HepG2 (cell line): ENCODE measurements at regions not wholly inside any gene's neighbourhood (a gene's known extent, or its start where the extent isn't known, plus 50 kb on each side); places are given as distances from the start of the nearest gene placed in this dataset.

Source experiments
- ATAC-seq: fragments of 200-7000 bp; cut with Tn5 transposase; 3 replicates; pipeline ENCODE4 v1.9.1; 2020; ENCODE audit warnings: mild to moderate bottlenecking, moderate library complexity
- BruUV-seq: library from RNA; stranded (reverse); fragments of 400-500 nt; replicated peaks from 2 replicates; lab custom pipeline; 2021; lab: Mats Ljungman, UMichigan
- CTCF ChIA-PET: fragments of 300-600 bp; formaldehyde crosslinking; extraction: SDS; loops from one replicate; lab custom pipeline; 2021; ENCODE audit warnings: low total read pairs, inconsistent platforms, low intra/inter-chr PET ratio; lab: Yijun Ruan, JAX
- POLR2A ChIA-PET: fragments of 350-600 bp; sonication (Branson Sonifier 250); formaldehyde crosslinking; loops from one replicate; lab custom pipeline; 2020; ENCODE audit warnings: antibody characterized with exemption, inconsistent platforms; lab: Yijun Ruan, JAX
- DNase-seq: peaks from one replicate; pipeline ENCODE4 v3.0.0-alpha.2; 2015; ENCODE audit warnings: low spot score
- FAIRE-seq: peaks from 3 replicates; lab custom pipeline; 2011; peaks lifted over from hg19 to GRCh38; lab: Jason Lieb, UNC
- H2AFZ ChIP-seq: one replicate; pipeline ENCODE4 v1.6.1; 2011; ENCODE audit warnings: low read length, inconsistent platforms
- H3K27ac ChIP-seq: fragments of 300-600 bp; 3 replicates; pipeline ENCODE4 v1.8.0; 2011; ENCODE audit warnings: mixed run types, mild to moderate bottlenecking, mixed read lengths, low read length, inconsistent platforms; ENCODE audit not compliant: insufficient read depth; ENCODE audit errors: extremely low read length
- H3K27me3 ChIP-seq, 2 experiments: fragments of 200-600 bp in 1 of 2; 2 replicates in 1 of 2; 3 replicates in 1 of 2; pipeline versions ENCODE4 v1.6.0 to v1.8.0; 2011; ENCODE audit warnings: low read length in 2 of 2, mild to moderate bottlenecking in 2 of 2, moderate library complexity in 2 of 2, inconsistent platforms in 1 of 2; ENCODE audit not compliant: insufficient read depth in 2 of 2, control insufficient read depth in 1 of 2
- H3K36me3 ChIP-seq, 2 experiments: fragments of 200-600 bp in 1 of 2; replicated peaks in 1 of 2; 2 replicates in 1 of 2; 3 replicates in 1 of 2; pipeline versions ENCODE4 v1.5.1 to v1.8.0; 2011; ENCODE audit warnings: low read length in 2 of 2, inconsistent platforms in 1 of 2; ENCODE audit not compliant: insufficient read depth in 2 of 2, control insufficient read depth in 1 of 2
- H3K4me1 ChIP-seq: 2 replicates; pipeline ENCODE4 v1.5.1; 2012; ENCODE audit warnings: low read length, inconsistent platforms; ENCODE audit not compliant: insufficient read depth
- H3K4me2 ChIP-seq: 2 replicates; pipeline ENCODE4 v1.6.0; 2011; ENCODE audit warnings: low read depth, low read length, inconsistent platforms
- H3K4me3 ChIP-seq, 3 experiments: fragments of 200-600 bp in 1 of 3; sonication (generic), shearing (Covaris generic) in 1 of 3; replicated peaks in 1 of 3; 2 replicates each; pipeline ENCODE4 v1.5.1; 2011 to 2016; ENCODE audit warnings: low read length in 3 of 3, inconsistent platforms in 2 of 3, low read depth in 2 of 3, mild to moderate bottlenecking in 2 of 3, control low read depth in 1 of 3, mixed read lengths in 1 of 3; ENCODE audit not compliant: insufficient read depth in 1 of 3
- H3K79me2 ChIP-seq: one replicate; pipeline ENCODE4 v1.6.1; 2011; ENCODE audit warnings: low read length, inconsistent platforms; ENCODE audit not compliant: insufficient read depth
- H3K9ac ChIP-seq: 2 replicates; pipeline ENCODE4 v1.6.0; 2011; ENCODE audit warnings: mild to moderate bottlenecking, low read depth, low read length, inconsistent platforms; ENCODE audit not compliant: insufficient read depth
- H3K9me3 ChIP-seq: 2 replicates; pipeline ENCODE4 v1.5.1; 2012; ENCODE audit warnings: mild to moderate bottlenecking, low read length
- H4K20me1 ChIP-seq: 2 replicates; pipeline ENCODE4 v1.6.0; 2011; ENCODE audit warnings: inconsistent platforms, mild to moderate bottlenecking, low read length, moderate library complexity; ENCODE audit not compliant: insufficient read depth
- ATF1 ChIP-seq: IDR thresholded peaks from 2 replicates; pipeline ENCODE4 v1.6.1; 2016; ENCODE audit warnings: mild to moderate bottlenecking, control low read depth
- ATRX ChIP-seq: sonication (generic); formaldehyde crosslinking; IDR thresholded peaks from 2 replicates; pipeline ENCODE4 v1.4.0; 2020; ENCODE audit warnings: missing genetic modification reagents, borderline replicate concordance
- BCLAF1 ChIP-seq: fragments of 450-650 bp; IDR thresholded peaks from 2 replicates; pipeline ENCODE4 v1.6.1; 2017; ENCODE audit warnings: mild to moderate bottlenecking
- GABPA ChIP-seq, 2 experiments: IDR thresholded peaks; 2 replicates each; pipeline ENCODE4 v1.6.1; 2011 to 2016; ENCODE audit warnings: low read depth in 2 of 2, low read length in 1 of 2, missing biosample characterization in 1 of 2, missing genetic modification characterization in 1 of 2
- MNT ChIP-seq: fragments of 450-650 bp; IDR thresholded peaks from 2 replicates; pipeline ENCODE4 v1.6.1; 2016
- PRDM10 ChIP-seq: sonication (generic); formaldehyde crosslinking; IDR thresholded peaks from 2 replicates; pipeline ENCODE4 v1.4.0; 2020; ENCODE audit warnings: low read depth, missing genetic modification reagents
- RELA ChIP-seq: sonication (generic); formaldehyde crosslinking; IDR thresholded peaks from 2 replicates; pipeline ENCODE4 v1.4.0; 2020; ENCODE audit warnings: missing genetic modification reagents
- ZBED4 ChIP-seq: sonication (generic); formaldehyde crosslinking; IDR thresholded peaks from 2 replicates; pipeline ENCODE4 v1.4.0; 2020; ENCODE audit warnings: missing genetic modification reagents, borderline replicate concordance
- ZNF383 ChIP-seq: sonication (generic); formaldehyde crosslinking; IDR thresholded peaks from 2 replicates; pipeline ENCODE4 v1.4.0; 2020; ENCODE audit warnings: missing genetic modification reagents, mild to moderate bottlenecking, borderline replicate concordance
- ZNF414 ChIP-seq: sonication (generic); formaldehyde crosslinking; IDR thresholded peaks from 2 replicates; pipeline ENCODE4 v1.5.0; 2020; ENCODE audit warnings: missing genetic modification reagents
- ZNF678 ChIP-seq: sonication (generic); formaldehyde crosslinking; IDR thresholded peaks from 2 replicates; pipeline ENCODE4 v1.4.0; 2020; ENCODE audit warnings: mild to moderate bottlenecking, missing genetic modification reagents
- ZNF83 ChIP-seq: sonication (generic); formaldehyde crosslinking; IDR thresholded peaks from 2 replicates; pipeline ENCODE4 v1.4.0; 2020; ENCODE audit warnings: missing genetic modification reagents, mild to moderate bottlenecking, borderline replicate concordance
- WGBS: methylation state at CpG from one replicate; pipeline ENCODE4 v1.1.6; 2017; ENCODE audit warnings: low lambda C conversion rate; 5-methylcytosine and 5-hydroxymethylcytosine counted together
- in situ Hi-C: cut with HindIII; loops from 2 replicates; pipeline ENCODE4 v1.10.0; 2017; ENCODE audit warnings: low pct_unique_long_range_greater_than_20kb; ENCODE audit not compliant: extremely low pct_ligation_motif_present
- intact Hi-C: fragments of 100-400 bp; cut with micrococcal nuclease; formaldehyde crosslinking; loops from one replicate; pipeline ENCODE4 v1.10.0; 2022; ENCODE audit not compliant: unreplicated experiment

- ChIA-PET POLR2A (no interaction called here), CTCF (no interaction called here)
- no TSS peak for BruUV-seq
- Histone ChIP-seq H3K79me2 (no peaks in the 10 kb centered on the region), H3K27ac (no peak overlapping the region), H3K4me2 (no peak overlapping the region), H3K36me3 (no peaks in the 10 kb centered on the region), H3K4me3 (no peak overlapping the region), H3K9ac (no peak overlapping the region), H3K27me3 (no peaks in the 10 kb centered on the region), H2AFZ (no peak overlapping the region), H3K4me1 (no peaks in the 10 kb centered on the region), H4K20me1 (no peaks in the 10 kb centered on the region), H3K9me3 (0 out of 2 replicates have a peak, but pooled peaks cover 5% of the 10 kb centered on the region)
- TF ChIP-seq RELA (CRISPR knock-in tag) (no peak), ATRX (CRISPR knock-in tag) (no peak), ZNF414 (no peak), ZNF678 (no peak), BCLAF1 (no peak), ZNF83 (CRISPR knock-in tag) (no peak), GABPA (IDR thresholded peaks at IDR 0.05; ENCODE audit: low read depth, low read length) (no peak), GABPA (CRISPR knock-in tag; IDR thresholded peaks at IDR 0.05; ENCODE audit: low read depth) (no peak), PRDM10 (CRISPR knock-in tag) (no peak), ZNF383 (no peak), ZBED4 (CRISPR knock-in tag) (no peak), MNT (no peak), ATF1 (CRISPR knock-in tag) (no peak)
- WGBS: under 1% methylated on average over 3 of the region's 3 CpGs
- in situ Hi-C loops (no loop called here), intact Hi-C loops (no loop called here)
- FAIRE-seq (no peak), ATAC-seq (no peak), DNase-seq (no peak)
Observed at GRCh38 chr6:18703546-18703945, 316.4 kb downstream of the RNF144B start.
